GM19043 (cell line): ENCODE measurements at regions not wholly inside any gene's neighbourhood (a gene's known extent, or its start where the extent isn't known, plus 50 kb on each side); places are given as distances from the start of the nearest gene placed in this dataset.

Experiments
- ATAC-seq: cut with Tn5 transposase; IDR thresholded peaks from one replicate; pipeline ENCODE4 v1.9.1; 2021; ENCODE audit warnings: low read depth; ENCODE audit not compliant: unreplicated experiment

DNA sequence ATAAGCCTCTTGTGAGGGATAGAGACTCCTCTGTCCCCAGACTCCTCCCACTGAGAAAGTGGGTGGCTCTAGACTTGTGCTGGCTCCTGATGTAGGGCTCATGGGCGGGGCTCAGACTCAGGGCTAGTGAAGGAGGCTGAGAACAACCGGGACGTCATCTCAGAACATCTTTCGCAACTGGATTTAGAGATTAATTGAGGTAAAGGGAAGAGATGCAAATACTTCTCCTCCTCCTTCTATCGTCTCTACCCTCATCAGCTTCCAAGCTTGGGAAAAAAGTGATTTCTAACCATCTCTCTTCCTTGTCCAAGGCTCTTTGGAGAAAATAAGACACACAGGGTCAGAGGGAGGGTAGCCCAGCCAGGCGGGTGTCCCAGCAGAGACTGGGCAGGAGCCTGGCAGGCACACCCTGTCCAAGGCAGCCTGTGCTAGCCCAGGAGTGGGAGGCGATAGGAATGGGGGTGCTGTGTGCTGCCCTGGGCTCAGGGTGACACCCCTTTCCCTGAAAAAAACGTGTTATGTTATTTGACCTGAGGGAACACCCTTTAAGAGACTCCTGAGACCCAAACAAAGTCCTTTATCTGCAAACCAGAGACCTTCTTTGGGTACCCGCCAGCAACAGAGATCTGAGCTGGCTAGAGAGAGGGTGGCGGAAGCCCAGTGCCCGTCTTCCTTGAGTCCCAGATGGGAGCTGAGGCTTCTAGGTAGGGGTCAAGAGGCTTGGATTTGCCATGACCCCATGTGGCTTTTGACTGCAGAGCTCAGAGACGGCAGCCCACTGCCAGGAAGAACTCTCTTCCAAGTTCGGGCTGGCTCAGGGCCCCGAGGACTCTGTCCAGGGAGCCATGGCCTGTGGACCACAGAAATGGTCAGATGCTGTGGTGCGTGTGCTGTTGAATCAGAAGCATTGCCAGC lies 160.9 kb downstream of the ADAMTS15 start:
- ATAC-seq = no peak

DNA sequence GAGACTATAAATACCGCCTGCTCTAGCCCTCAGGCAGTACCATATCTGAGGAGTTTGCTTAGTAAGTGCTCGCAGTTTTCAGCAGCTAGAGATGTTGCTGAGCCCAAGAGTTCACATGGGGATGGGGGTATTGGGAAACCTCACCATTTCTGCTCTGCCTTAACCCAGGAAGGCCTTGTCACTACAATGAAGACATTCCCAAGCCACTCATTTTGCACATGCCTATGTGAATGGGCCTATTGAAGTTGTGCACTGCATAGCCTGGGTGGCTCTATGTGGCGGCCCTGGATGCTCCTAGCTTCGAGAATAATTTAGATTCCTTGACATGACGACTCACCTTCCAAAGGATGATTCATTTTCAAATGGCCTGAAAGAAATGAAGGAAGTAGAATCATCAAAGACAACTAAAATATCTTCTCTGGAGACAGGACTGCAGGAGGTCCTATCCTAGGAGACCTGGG lies 163.4 kb downstream of the ADAMTS15 start:
- no peak for ATAC-seq

DNA sequence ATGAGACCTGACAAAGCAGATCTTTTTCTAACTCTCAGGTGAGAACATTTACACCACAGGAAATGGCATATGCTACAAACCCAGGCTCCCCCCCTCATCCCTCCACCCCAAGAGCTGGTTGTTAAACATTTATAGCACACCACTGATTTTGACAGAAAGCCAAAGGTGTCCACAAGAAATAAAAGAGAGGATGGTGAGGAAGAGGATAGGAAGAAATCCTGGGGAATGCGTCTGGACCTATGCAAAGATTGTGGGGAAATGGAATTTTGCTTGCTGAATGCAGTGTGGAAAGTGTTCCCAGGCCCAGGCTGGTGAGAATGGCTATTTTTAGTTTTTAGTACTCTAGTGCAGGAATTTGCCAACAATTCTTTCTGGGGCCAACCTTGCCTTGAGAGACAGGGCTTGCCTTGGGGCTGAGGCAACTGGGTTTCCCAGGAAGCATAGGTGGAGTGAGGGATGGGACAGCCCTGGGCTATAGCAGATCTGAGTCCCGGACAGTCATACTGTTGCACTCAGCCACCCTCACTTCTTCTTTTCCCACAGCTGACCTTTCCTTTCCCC lies 163.9 kb downstream of the ADAMTS15 start:
- no peak for ATAC-seq

DNA sequence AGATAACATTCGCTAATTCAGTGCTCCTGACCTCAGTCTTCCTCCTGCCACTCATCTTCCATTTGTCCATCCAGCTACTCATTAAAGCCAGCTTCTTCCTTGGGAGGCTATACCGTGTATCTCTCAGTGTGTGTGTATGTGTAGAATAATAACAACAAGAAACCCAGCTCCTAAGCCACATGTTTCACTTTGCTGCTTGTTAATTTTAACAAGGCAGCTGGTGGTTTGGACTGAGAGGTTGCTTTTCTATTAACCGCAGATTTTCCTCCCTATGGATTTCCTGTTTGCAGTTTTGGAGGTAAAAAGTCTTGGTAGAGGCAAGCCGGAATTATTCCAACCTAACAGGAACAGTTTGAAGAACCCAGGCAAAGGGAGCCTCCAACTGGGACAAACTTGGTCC lies 165.0 kb downstream of the ADAMTS15 start:
- no peak for ATAC-seq

DNA sequence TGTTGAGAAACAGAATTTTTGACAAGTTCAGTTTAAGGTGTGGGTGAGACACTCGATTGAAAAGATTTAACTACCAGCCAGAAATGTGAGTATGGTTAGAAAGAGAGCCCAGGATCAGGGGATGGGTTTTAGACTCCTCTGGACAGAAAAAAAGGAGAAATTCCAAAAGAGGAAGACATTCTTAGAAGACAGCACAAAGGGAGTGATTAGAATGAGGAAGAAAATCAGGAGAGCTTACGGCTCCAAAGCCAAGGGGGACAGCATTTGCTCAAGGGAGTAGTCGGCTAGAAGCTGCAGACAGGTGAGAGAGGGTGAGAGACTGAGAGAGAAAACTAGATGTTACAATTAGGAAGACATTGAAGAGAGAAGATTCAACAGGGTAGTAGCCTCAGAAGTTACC lies 166.1 kb downstream of the ADAMTS15 start:
- no peak for ATAC-seq

DNA sequence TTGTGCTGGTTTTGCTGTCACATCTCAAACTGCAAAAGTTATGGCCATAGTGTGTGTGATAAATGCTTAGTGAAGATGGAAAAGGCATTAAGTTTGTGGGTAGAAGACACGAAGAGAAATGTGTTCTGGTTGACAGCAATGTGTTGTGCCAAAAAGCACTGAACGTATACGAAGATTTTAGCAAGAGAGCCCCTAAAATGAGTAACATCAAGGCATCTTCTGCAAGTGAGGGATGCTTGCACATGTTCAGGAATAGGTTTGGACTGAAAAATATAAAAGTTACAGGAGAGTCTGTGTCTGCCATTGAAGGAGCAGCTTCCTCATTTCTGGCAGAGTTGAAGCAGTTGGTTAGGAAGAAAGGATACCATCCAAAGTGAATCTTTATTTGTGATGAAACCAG lies 167.1 kb downstream of the ADAMTS15 start:
- ATAC-seq = no peak

DNA sequence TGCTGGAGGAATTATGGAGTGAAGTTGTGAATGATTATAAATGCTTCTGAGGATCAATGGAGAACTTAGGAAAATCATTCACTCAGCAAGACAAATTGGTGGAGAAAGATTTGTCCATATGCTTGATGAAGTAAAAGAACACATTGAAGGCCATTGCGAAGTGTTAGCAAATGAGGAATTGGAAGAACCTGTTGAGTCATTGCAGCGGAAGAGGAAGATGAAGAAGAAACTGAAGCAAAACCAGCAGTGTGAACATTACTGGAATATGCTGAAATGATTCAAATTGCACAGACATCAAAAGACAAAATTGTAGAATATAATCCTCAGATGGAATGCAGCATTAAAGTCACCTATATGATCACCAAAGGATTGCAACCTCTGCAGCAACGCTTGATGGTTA lies 168.1 kb downstream of the ADAMTS15 start:
- no peak for ATAC-seq

DNA sequence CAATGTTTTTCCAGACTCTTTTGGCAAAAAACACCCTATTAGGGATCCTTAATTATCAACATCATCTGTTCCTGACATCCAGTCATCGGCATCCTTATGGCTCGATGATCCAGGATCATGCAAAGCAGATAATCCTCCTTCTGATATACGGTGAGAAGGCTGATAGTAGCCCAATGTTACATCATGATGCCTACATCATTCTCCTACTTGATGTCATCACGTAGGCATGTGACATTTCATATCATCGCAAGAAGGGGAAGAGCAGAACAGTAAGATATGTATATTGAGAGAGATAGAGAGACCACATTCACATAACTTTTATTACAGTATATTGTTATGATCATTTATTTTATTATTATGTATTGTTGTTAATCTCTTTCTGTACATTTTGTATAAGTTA lies 168.6 kb downstream of the ADAMTS15 start:
- ATAC-seq = no peak

DNA sequence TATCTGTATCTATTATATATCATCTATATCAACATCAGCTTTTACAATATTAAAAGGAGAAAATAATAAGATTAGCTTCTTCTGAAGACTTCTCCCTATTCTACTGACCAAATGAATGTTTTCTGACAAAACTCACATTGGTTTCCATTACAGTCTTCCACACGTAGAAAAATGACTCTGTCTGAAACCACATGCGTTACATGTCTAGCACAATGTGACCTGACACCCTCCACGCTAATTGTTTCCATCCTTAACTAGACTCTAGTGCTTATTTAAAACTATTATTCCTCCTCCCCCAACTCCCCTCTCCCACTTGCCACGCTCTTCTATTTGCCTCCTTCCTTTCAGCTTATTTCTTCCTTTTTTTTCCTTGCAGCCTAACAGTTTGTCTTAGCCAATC lies 172.1 kb downstream of the ADAMTS15 start:
- ATAC-seq = no peak

DNA sequence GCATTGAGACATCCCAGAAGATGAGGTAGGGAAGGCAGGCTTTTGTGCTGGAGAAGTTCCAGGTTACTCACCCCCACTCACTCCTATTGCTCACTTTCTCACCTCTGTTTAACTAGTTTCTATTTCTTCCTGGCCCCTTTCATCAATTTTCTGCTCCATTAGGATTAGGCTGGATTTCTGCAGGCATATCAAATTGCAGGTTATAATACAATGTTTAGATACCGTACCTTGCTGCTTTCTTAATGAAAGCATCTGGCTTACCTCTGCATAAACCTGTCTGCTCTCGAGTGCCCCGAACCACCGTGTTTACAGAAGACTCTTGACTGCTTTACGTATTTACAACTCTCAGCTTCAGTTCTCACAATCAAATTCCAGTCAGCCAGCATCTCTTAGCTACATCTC lies 173.7 kb downstream of the ADAMTS15 start:
- ATAC-seq = no peak

DNA sequence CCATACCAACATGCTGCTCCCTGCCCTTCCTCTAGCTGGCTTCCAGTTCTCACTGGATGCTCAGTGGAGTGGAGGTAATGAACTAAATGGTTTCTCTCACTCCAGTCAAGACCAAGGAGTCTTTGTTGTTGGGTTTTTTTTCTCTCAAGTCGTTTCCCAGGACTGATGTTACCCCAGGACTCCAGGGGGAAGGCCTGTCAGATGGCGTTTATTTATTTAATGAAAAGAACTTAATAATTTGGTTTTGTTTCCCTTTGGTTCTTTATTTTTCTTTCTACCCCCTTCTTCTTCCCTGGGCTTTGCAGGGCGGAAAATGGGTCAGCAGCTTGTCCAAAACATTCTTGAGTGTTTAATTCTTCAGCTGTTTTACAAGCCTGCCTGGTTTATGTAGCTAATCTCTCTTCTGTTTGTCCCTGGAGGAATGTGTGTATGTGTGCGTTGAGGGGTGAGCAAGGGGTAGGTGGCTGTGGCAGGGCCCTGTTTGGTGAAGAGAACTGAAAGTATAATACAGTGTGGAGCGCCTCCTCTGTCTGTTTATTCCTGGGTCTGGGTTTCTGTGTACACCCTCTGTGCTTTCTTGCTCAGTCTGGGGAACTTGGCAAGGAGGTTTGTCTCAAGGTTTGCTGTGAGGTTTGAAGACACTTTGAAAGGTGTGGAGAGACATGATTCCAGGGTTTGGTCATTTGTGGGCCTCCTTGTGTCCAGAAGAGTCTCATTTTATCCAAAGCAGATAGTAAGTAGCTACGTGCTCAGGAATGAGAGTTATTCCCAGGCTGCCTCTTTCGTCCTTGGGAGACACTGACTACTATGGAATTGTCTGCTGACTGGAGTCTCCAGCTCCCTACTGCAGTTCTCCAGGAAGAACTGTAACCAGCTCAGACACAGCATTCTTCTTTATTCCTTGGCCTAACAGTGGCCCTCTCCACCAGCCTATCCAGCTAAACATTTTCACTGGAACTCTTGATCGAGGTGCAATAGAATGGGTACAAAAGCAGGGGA lies 175.5 kb downstream of the ADAMTS15 start:
- no peak for ATAC-seq

DNA sequence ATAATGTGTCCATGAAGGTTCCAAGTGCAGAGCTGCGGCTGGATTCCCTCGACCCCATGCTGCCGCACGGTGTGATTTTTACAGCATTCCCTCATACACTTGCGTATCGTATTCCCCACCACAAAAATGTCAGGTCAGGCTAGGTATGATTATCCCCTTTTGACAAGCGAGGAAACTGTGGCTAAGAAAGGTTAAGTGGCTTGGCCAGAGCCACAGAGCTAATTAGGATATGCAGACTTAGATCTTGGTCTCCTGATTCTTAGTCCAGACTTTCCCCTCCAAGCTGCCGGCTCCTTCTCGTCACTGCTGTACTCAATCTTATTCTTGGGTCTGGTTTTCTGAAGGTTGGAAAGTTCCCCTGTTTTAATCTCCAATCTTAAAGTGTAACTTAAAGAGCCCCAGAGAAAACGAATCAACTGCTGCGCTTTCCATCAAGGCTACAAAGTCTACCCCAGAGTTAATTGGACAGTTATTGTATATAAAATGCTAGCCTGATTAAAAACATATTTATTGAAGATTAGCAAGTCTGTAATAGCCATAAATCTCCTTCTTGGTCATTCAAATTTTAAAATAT lies 176.6 kb downstream of the ADAMTS15 start:
- no peak for ATAC-seq

DNA sequence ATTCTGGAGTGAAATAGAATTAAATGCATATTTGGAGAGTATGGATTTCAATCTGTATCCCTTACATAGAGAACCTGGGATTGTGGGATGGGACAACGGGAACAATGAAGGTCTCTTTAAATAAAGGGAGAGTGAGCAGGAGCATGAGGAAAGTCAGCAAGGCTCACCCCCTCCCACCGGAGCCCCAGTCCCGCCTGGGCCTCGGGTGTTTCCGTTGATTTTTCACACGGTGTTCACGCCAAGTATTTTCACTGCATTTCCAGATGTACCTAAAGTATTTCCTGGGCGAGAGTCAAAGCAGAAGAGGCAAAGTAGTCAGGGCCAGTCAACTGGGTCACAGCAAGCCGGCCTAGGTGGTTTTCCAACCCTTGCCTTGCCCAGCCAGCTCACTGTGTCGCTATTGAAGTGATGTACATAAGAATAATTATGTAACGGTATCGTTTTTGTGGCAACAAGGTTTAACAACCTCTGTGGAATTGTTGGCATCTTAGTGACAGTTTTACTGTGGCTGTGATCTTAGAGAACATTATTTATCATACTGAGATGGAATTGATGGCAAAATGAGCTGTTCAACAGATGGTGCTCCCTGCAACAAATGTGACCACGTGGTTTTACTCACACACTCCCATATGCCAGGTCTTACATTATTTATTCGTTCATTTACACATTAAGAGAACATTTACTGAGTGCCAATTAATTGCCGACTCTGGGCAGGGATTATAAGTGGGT lies 177.3 kb downstream of the ADAMTS15 start:
- no peak for ATAC-seq

DNA sequence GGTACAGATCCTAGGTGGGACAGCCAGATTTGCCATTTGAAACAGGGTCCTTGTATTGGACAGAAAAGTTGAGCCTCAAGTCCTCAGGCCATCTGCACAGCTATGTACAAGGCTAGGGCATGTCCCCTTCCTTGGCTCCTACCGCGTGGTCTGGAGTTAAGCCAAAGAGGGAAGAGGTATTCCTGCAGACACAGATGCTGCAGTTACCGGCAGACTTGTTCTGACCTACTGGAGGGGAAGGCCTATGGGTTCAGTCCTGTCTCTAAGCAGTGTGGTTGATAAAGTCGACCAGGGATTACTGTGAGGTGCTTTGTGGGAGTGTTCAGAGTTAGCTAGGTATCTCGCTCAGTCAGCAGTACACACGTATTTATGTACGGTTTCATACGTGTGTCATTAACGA lies 180.6 kb downstream of the ADAMTS15 start:
- ATAC-seq = no peak

DNA sequence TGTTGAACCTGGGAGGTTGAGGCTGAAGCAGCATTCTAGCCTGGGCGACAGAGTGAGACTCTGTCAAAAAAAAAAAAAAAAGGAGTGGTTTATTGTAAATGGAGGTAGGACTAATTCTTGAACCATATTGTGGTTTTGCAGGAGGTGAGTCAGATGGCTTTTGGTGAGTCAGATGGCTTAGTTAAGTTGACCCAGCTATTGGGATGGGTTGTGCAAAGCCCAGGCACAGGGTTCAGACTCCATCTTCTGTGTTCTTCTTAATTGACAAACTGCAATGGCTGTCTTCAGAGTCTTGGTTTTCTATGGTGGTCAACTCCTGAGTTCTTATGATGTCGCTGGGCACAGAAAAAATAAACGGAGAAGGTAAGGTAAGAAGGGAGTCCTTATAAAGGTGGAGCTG lies 182.7 kb downstream of the ADAMTS15 start:
- no peak for ATAC-seq

DNA sequence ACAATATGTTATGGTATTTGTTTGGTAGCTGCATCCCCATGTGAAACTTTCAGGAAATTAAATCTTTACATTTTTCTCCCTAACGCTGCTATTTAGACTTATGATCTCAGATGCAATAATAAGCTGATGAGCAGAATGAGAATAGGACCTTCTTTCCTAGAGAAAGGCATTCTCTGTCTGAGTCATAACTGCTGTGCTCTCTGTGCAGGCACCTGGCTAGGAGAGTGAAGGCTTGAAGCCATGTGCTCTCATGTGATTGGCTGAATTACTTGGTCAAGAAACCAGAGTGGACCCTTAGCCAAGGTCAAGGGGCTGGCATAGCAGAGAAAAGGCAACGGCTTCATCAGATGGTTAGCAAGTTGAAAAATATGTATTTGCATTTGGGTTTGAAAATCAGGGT lies 185.0 kb downstream of the ADAMTS15 start:
- no peak for ATAC-seq

DNA sequence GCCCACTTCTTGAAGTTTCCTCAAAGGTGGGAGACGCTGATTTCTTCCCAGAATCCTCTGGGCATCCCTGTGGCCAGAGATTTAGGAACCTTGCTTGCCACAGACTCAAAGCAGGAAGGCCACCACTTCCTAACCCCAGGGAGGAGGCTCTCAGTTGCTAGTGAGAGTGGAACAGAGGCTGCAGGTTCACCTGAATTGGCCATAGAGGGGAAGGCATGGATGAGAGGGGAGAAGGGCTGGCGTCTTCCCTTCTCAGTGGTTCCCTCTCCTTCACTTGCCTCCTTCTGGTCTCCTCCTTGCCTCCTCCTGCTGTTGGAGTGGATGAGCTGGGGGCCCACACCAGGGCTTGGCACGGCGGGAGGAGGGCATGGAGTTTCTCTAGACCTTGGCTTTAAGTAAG lies 185.7 kb downstream of the ADAMTS15 start:
- ATAC-seq = no peak

DNA sequence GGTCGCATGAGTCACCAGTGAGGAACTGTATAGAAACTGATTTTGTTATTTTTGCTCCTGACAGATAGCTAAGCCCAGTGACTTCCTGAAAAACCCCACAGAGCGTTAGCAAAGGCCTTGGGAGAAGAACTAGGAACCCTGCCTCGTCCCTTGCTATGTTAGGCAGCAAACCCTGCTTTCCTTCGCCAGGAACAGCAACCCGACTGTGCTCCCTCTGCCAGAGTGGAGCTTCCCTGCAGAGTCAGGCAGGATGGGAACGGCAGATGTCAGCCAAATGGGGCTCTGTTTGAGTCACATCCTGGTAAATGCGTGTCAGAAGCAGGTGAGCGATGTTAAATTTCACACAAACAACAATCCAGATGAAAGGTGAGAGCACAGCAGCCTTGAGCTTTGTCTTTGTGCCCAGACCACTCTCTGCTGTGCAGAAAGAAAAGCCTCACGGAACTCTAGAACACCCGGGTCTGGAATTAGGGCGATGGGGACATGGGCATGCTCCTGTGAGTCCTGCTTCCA lies 186.6 kb downstream of the ADAMTS15 start:
- no peak for ATAC-seq

DNA sequence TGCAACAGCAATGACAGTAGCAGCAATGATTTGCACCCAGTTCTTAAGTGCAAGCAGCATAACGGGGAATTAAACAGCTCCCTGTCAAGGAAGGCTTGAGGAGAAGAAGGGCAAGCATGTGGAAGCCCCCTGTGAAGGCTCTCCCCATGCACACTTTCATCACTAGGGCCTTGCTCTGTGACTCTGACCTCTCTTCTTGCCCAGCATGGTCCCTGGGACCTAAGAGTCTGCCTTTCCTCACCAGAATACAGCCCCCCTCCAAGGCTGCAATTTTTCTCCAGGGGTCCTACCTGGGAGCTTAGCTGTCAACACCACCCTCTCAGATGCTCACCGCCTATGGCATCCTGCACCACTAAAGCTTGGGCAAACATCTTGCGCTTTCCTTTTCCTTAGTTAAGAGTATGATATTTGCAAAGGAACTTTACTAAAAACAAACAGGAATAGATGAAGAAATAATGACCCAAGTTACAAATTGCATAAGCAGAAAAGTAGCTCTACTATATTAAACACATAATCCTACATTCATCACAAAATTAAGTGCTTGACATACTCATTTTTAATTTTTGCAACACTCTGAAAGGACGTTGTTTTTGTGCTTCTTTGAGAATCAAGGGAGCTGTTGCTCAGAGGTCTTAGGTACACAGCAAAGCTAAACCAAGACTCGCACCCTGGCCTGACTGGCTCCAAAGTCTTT lies 187.6 kb downstream of the ADAMTS15 start:
- ATAC-seq = no peak
